HCT116 (cell line): ENCODE measurements at regions not wholly inside any gene's neighbourhood (a gene's known extent, or its start where the extent isn't known, plus 50 kb on each side); places are given as distances from the start of the nearest gene placed in this dataset.

Experiments used
- ATAC-seq: fragments of 200-7000 bp; cut with Tn5 transposase; 2 replicates; pipeline ENCODE4 v1.9.1; 2020; ENCODE audit warnings: mild to moderate bottlenecking, moderate library complexity
- BruUV-seq: library from RNA; stranded (reverse); fragments of 400-500 nt; replicated peaks from 2 replicates; lab custom pipeline; 2021; lab: Mats Ljungman, UMichigan
- CTCF ChIA-PET: fragments of 300-600 bp; sonication (Branson Sonifier 250); formaldehyde crosslinking; loops from one replicate; lab custom pipeline; 2021; ENCODE audit warnings: antibody characterized with exemption; lab: Charles Lee
- POLR2A ChIA-PET: fragments of 300-600, 350-600 bp; sonication (Branson Sonifier 250); formaldehyde crosslinking; loops from one replicate; lab custom pipeline; 2021; ENCODE audit warnings: antibody characterized with exemption; lab: Charles Lee
- RAD21 ChIA-PET, 2 experiments: fragments of 300-600 bp; sonication (Branson Sonifier 250); formaldehyde crosslinking; loops; one replicate each; lab custom pipeline; 2023; ENCODE audit warnings: low total read pairs in 2 of 2; ENCODE audit not compliant: uncharacterized antibody in 2 of 2, unreplicated experiment in 2 of 2, low non-redundant PET in 1 of 2; lab: Charles Lee
- DNase-seq: peaks from one replicate; pipeline ENCODE4 v3.0.0-alpha.2; 2010; ENCODE audit warnings: low read depth, low spot score
- H2AFZ ChIP-seq: fragments of 200-600 bp; shearing (Covaris generic), sonication (generic); 2 replicates; pipeline ENCODE4 v1.6.1; 2017; ENCODE audit warnings: low read depth, mixed run types, mixed read lengths, antibody characterized with exemption, low read length; ENCODE audit not compliant: poor library complexity, severe bottlenecking
- H3K27ac ChIP-seq: 2 replicates; pipeline ENCODE4 v1.5.1; 2012; ENCODE audit warnings: low read depth, low read length
- H3K27me3 ChIP-seq: fragments of 200-600 bp; sonication (generic); 2 replicates; pipeline ENCODE4 v1.6.1; 2016; ENCODE audit warnings: mixed run types, low read length, mixed read lengths; ENCODE audit not compliant: insufficient read depth
- H3K36me3 ChIP-seq, 2 experiments: fragments of 200-500 bp in 1 of 2; fragments of 200-600 bp in 1 of 2; sonication (Bioruptor generic) in 1 of 2; sonication (generic) in 1 of 2; 2 replicates each; pipeline versions ENCODE4 v1.5.1 to v1.6.1; 2014 to 2016; ENCODE audit warnings: low read length in 2 of 2, inconsistent platforms in 1 of 2, mixed read lengths in 1 of 2, mixed run types in 1 of 2; ENCODE audit not compliant: insufficient read depth in 2 of 2, control insufficient read depth in 1 of 2
- H3K4me1 ChIP-seq, 2 experiments: fragments of 200-600 bp in 1 of 2; sonication (generic) in 1 of 2; 2 replicates each; pipeline versions ENCODE4 v1.5.1 to v1.6.1; 2012 to 2017; ENCODE audit warnings: low read length in 2 of 2, inconsistent platforms in 1 of 2, mild to moderate bottlenecking in 1 of 2, mixed read lengths in 1 of 2, mixed run types in 1 of 2, moderate library complexity in 1 of 2; ENCODE audit not compliant: insufficient read depth in 2 of 2, control insufficient read depth in 1 of 2
- H3K4me2 ChIP-seq: fragments of 200-600 bp; sonication (generic); 2 replicates; pipeline ENCODE4 v1.6.1; 2017; ENCODE audit warnings: mixed run types, low read length, mixed read lengths
- H3K4me3 ChIP-seq, 2 experiments: fragments of 200-600 bp in 1 of 2; sonication (generic) in 1 of 2; replicated peaks in 1 of 2; 2 replicates each; pipeline ENCODE4 v1.5.1; 2011 to 2016; ENCODE audit warnings: low read length in 2 of 2, control low read depth in 1 of 2, low read depth in 1 of 2, mild to moderate bottlenecking in 1 of 2, mixed read lengths in 1 of 2, mixed run types in 1 of 2
- H3K79me2 ChIP-seq: fragments of 200-600 bp; sonication (generic); 2 replicates; pipeline ENCODE4 v1.6.1; 2017; ENCODE audit warnings: mild to moderate bottlenecking, mixed run types, low read length, moderate library complexity, mixed read lengths; ENCODE audit not compliant: insufficient read depth
- H3K9ac ChIP-seq: fragments of 200-600 bp; sonication (generic); 2 replicates; pipeline ENCODE4 v1.6.1; 2016; ENCODE audit warnings: low read length, mixed read lengths
- H3K9me2 ChIP-seq: fragments of 200-600 bp; sonication (generic), shearing (Covaris generic); 2 replicates; pipeline ENCODE4 v1.6.1; 2017; ENCODE audit warnings: mixed run types, mild to moderate bottlenecking, moderate library complexity; ENCODE audit not compliant: insufficient read depth
- H3K9me3 ChIP-seq, 2 experiments: fragments of 200-500 bp in 1 of 2; fragments of 200-600 bp in 1 of 2; sonication (Bioruptor generic) in 1 of 2; sonication (generic) in 1 of 2; 2 replicates each; pipeline ENCODE4 v1.6.1; 2014 to 2017; ENCODE audit warnings: low read length in 2 of 2, mixed read lengths in 2 of 2, inconsistent platforms in 1 of 2, low read depth in 1 of 2, mild to moderate bottlenecking in 1 of 2, mixed run types in 1 of 2, moderate library complexity in 1 of 2; ENCODE audit not compliant: control insufficient read depth in 1 of 2, insufficient read depth in 1 of 2
- H4K20me1 ChIP-seq: fragments of 200-600 bp; sonication (generic), shearing (Covaris generic); 2 replicates; pipeline ENCODE4 v1.6.1; 2017; ENCODE audit warnings: mixed run types, mild to moderate bottlenecking, moderate library complexity; ENCODE audit not compliant: insufficient read depth
- CBX3 ChIP-seq: IDR thresholded peaks from 2 replicates; pipeline ENCODE4 v1.6.1; 2012; ENCODE audit warnings: low read depth
- CEBPB ChIP-seq: IDR thresholded peaks from 2 replicates; pipeline ENCODE4 v1.6.1; 2012; ENCODE audit warnings: low read depth
- EGR1 ChIP-seq: IDR thresholded peaks from 2 replicates; pipeline ENCODE4 v1.6.1; 2012; ENCODE audit warnings: low read depth
- ELF1 ChIP-seq: IDR thresholded peaks from 2 replicates; pipeline ENCODE4 v1.6.1; 2012; ENCODE audit warnings: low read depth, borderline replicate concordance
- EZH2phosphoT487 ChIP-seq: fragments of 200-600 bp; IDR thresholded peaks from 2 replicates; pipeline ENCODE4 v1.6.1; 2018; ENCODE audit warnings: antibody characterized with exemption, borderline replicate concordance
- FOSL1 ChIP-seq: IDR thresholded peaks from 2 replicates; pipeline ENCODE4 v1.6.1; 2012; ENCODE audit warnings: low read depth
- RAD21 ChIP-seq: IDR thresholded peaks from 2 replicates; pipeline ENCODE4 v1.6.1; 2012; ENCODE audit warnings: low read depth, mild to moderate bottlenecking
- SIN3A ChIP-seq: IDR thresholded peaks from 2 replicates; pipeline ENCODE4 v1.6.1; 2012; ENCODE audit warnings: low read depth
- SP1 ChIP-seq: IDR thresholded peaks from 2 replicates; pipeline ENCODE4 v1.6.1; 2012; ENCODE audit warnings: low read depth
- SRF ChIP-seq: IDR thresholded peaks from 2 replicates; pipeline ENCODE4 v1.6.1; 2012; ENCODE audit warnings: low read depth
- TCF7L2 ChIP-seq: IDR thresholded peaks from 2 replicates; pipeline ENCODE4 v1.7.0; 2011; ENCODE audit warnings: borderline replicate concordance, inconsistent platforms; ENCODE audit not compliant: insufficient read depth, insufficient read length; ENCODE audit errors: extremely low read depth
- ZFX ChIP-seq: fragments of 450-650 bp; IDR thresholded peaks from 2 replicates; pipeline ENCODE4 v1.6.1; 2017
- ZNF274 ChIP-seq: fragments of 200-500 bp; sonication (Bioruptor generic); IDR thresholded peaks from 2 replicates; pipeline ENCODE4 v1.6.1; 2014; ENCODE audit warnings: mild to moderate bottlenecking, low read depth, low read length, inconsistent platforms
- intact Hi-C: fragments of 100-400 bp; cut with micrococcal nuclease; formaldehyde crosslinking; loops from 2 replicates; pipeline ENCODE4 v1.10.0; 2022
- TF ChIP-seq, protein P1 (sequence below): IDR thresholded peaks from 2 replicates; pipeline ENCODE4 v1.6.1; 2012
- TF ChIP-seq, protein P2 (sequence below), 3 experiments: fragments of 200-600 bp in 1 of 3; sonication (generic) in 1 of 3; IDR thresholded peaks in 2 of 3; conservative IDR thresholded peaks in 1 of 3; 2 replicates each; pipeline ENCODE4 v1.5.1; 2012 to 2017; ENCODE audit warnings: low read depth in 2 of 3, low read length in 2 of 3, antibody characterized with exemption in 1 of 3, borderline replicate concordance in 1 of 3, control low read depth in 1 of 3, mild to moderate bottlenecking in 1 of 3, mixed read lengths in 1 of 3, mixed run types in 1 of 3, moderate library complexity in 1 of 3; ENCODE audit not compliant: insufficient read depth in 1 of 3
- TF ChIP-seq, protein P3 (sequence below): IDR thresholded peaks from 2 replicates; pipeline ENCODE4 v1.6.1; 2011; ENCODE audit warnings: mild to moderate bottlenecking, low read length, moderate library complexity; ENCODE audit not compliant: insufficient replicate concordance; ENCODE audit errors: extremely low read depth

DNA sequence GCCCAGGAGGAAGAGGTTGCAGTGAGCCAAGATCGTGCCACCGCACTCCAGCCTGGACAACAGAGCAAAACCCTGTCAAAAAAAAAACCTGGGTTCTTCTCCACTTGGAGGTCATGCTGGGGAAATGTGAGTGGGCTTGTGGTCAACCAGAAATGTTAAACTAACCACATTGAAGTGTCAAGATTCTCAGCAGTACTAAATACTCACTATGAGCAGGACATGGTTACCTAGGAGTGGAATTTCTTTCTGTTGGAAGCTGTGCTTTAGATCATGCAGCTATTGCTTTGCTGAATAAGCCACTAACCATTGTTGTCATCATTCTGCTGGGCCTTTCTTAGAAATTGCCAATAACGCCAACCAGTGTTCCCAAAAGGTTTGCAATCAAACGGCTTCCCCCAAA is 253.3 kb upstream of the TSHZ3 start:
- Histone ChIP-seq H3K79me2 (no peaks in the 10 kb centered on the region), H2AFZ (no peak overlapping the region), H3K4me3 (no peak overlapping the region), H3K9ac (no peak overlapping the region), H3K27me3 (no peaks in the 10 kb centered on the region), H3K27ac (no peak overlapping the region), H3K36me3 (no peaks in the 10 kb centered on the region), H3K4me1 (no peaks in the 10 kb centered on the region), H3K4me2 (no peak overlapping the region), H3K9me2 (no peaks in the 10 kb centered on the region), H4K20me1 (no peaks in the 10 kb centered on the region), H3K9me3 (peaks cover 5 to 18% of the 10 kb centered on the region in 2 experiments; a peak in 2 of 4 replicates)
- intact Hi-C loops, result no loop called here
- RAD21 ChIA-PET, result no interaction called here
- POLR2A ChIA-PET, result no interaction called here
- BruUV-seq, result no TSS peak
- DNase-seq, result no peak
- no peak for ATAC-seq
- no peak for TF ChIP-seq FOSL1
- TF ChIP-seq SP1, result no peak
- TF ChIP-seq EZH2phosphoT487, result no peak
- TF ChIP-seq, protein P1, sequence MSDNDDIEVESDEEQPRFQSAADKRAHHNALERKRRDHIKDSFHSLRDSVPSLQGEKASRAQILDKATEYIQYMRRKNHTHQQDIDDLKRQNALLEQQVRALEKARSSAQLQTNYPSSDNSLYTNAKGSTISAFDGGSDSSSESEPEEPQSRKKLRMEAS, result no peak
- TF ChIP-seq SRF, result no peak
- no peak for TF ChIP-seq CBX3
- no peak for TF ChIP-seq ELF1
- no peak for TF ChIP-seq SIN3A
- TF ChIP-seq CEBPB, result no peak
- TF ChIP-seq ZNF274, result no peak
- TF ChIP-seq ZFX, result no peak
- no peak for TF ChIP-seq EGR1
- no peak for TF ChIP-seq RAD21
- TF ChIP-seq, protein P2, sequence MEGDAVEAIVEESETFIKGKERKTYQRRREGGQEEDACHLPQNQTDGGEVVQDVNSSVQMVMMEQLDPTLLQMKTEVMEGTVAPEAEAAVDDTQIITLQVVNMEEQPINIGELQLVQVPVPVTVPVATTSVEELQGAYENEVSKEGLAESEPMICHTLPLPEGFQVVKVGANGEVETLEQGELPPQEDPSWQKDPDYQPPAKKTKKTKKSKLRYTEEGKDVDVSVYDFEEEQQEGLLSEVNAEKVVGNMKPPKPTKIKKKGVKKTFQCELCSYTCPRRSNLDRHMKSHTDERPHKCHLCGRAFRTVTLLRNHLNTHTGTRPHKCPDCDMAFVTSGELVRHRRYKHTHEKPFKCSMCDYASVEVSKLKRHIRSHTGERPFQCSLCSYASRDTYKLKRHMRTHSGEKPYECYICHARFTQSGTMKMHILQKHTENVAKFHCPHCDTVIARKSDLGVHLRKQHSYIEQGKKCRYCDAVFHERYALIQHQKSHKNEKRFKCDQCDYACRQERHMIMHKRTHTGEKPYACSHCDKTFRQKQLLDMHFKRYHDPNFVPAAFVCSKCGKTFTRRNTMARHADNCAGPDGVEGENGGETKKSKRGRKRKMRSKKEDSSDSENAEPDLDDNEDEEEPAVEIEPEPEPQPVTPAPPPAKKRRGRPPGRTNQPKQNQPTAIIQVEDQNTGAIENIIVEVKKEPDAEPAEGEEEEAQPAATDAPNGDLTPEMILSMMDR (IDR thresholded peaks at IDR 0.05 in 2 of 3, conservative IDR thresholded peaks at IDR 0.05 in 1 of 3; ENCODE audit: borderline replicate concordance in 1 of 3, insufficient read depth in 1 of 3, low read depth in 2 of 3, low read length in 2 of 3), result no peak
- TF ChIP-seq, protein P3, sequence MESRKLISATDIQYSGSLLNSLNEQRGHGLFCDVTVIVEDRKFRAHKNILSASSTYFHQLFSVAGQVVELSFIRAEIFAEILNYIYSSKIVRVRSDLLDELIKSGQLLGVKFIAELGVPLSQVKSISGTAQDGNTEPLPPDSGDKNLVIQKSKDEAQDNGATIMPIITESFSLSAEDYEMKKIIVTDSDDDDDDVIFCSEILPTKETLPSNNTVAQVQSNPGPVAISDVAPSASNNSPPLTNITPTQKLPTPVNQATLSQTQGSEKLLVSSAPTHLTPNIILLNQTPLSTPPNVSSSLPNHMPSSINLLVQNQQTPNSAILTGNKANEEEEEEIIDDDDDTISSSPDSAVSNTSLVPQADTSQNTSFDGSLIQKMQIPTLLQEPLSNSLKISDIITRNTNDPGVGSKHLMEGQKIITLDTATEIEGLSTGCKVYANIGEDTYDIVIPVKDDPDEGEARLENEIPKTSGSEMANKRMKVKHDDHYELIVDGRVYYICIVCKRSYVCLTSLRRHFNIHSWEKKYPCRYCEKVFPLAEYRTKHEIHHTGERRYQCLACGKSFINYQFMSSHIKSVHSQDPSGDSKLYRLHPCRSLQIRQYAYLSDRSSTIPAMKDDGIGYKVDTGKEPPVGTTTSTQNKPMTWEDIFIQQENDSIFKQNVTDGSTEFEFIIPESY, result no peak
- TF ChIP-seq TCF7L2, result no peak
- CTCF ChIA-PET, result no interaction called here
